ENCODE measurements at regions not wholly inside any gene's neighbourhood (a gene's known extent, or its start where the extent isn't known, plus 50 kb on each side); places are given as distances from the start of the nearest gene placed in this dataset.

GRCh38 chr21:14046401-14046800 is 164.4 kb downstream of the LIPI start:
- TF ChIP-seq CTCF (conservative IDR thresholded peaks at IDR 0.05): no peak
- TF ChIP-seq ZFX (IDR thresholded peaks at IDR 0.05): no peak

Measured in C4-2B (cell line).